ENCODE measurements at regions not wholly inside any gene's neighbourhood (a gene's known extent, or its start where the extent isn't known, plus 50 kb on each side); places are given as distances from the start of the nearest gene placed in this dataset.

DNA sequence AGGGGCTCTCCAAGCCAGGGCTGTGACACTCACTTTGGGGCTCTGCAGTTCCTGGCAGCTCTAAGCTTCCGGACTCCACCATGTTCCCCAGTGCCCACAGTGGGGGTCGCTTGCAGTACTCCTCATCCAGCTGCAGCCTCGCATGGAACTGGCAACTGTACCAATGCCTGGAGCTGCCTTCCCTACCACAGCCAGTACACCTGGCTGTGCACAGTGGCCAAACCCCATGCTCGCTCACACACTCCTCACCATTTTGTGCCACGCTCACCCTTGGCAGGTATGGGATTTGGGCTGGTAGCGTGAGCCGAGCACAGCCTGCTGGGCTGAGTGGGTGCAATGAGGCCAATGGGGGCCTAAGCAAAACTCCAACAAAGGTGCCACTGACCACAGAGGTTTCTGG, 1369.9 kb downstream of the KCNT2 start:
- no peak for TF ChIP-seq POLR2AphosphoS5 (IDR thresholded peaks at IDR 0.05; ENCODE audit: low read depth, low read length)
- TF ChIP-seq TAF1 (IDR thresholded peaks at IDR 0.05; ENCODE audit: borderline replicate concordance, insufficient read depth, low read length): no peak
- TF ChIP-seq FOXP2 (optimal IDR thresholded peaks at IDR 0.05; ENCODE audit: borderline replicate concordance, extremely low read depth, extremely low read length, insufficient read depth): no peak
- TF ChIP-seq, protein P1, sequence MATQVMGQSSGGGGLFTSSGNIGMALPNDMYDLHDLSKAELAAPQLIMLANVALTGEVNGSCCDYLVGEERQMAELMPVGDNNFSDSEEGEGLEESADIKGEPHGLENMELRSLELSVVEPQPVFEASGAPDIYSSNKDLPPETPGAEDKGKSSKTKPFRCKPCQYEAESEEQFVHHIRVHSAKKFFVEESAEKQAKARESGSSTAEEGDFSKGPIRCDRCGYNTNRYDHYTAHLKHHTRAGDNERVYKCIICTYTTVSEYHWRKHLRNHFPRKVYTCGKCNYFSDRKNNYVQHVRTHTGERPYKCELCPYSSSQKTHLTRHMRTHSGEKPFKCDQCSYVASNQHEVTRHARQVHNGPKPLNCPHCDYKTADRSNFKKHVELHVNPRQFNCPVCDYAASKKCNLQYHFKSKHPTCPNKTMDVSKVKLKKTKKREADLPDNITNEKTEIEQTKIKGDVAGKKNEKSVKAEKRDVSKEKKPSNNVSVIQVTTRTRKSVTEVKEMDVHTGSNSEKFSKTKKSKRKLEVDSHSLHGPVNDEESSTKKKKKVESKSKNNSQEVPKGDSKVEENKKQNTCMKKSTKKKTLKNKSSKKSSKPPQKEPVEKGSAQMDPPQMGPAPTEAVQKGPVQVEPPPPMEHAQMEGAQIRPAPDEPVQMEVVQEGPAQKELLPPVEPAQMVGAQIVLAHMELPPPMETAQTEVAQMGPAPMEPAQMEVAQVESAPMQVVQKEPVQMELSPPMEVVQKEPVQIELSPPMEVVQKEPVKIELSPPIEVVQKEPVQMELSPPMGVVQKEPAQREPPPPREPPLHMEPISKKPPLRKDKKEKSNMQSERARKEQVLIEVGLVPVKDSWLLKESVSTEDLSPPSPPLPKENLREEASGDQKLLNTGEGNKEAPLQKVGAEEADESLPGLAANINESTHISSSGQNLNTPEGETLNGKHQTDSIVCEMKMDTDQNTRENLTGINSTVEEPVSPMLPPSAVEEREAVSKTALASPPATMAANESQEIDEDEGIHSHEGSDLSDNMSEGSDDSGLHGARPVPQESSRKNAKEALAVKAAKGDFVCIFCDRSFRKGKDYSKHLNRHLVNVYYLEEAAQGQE (IDR thresholded peaks at IDR 0.05; ENCODE audit: insufficient read depth in 1 of 2, low read depth in 2 of 2, low read length in 2 of 2): no peak
- TF ChIP-seq SIN3A (IDR thresholded peaks at IDR 0.05; ENCODE audit: borderline replicate concordance, insufficient read depth, low read length): no peak

DNA sequence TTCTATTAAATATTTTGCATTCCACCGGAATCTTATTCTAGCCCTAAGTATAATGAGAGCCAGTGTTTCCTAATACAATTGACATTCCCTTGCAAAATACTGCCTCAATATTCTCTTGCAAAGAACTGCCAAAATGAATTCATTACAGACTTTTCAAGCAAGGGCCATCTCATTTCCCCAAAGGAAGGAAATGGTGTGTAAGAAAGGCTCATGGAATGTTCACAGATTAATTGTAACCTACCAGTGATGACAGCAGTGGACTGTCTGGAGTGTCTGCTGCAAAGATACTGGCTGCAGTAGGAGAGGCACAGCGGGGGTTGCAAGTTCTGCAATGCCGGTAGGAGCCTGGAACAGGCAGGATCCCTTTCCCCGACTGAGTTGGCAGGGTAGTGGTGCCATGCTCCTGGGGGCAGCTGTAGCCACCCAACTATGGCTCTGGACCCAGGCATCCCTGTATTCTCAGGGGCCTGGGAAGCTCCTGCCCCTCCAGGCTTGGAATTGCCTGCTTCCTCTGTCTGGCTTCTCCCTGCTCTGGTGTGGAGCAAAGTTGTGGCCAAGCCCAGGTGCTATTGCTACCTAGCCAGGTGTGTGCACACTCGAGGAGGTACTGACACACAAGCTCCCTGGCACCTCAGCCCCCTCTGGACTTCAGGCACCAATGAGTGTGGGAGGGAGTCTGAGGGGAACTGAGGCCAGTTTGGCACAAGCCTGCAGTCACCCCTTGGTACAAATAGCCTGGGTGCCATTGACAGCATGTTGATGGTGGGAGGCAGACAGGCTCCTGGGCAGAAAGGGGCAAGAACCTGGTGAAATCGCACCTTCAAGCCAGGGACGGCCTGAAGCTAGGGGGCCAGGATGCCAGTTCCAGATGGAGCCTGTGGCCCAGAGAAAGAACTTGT, 1371.0 kb downstream of the KCNT2 start:
- TF ChIP-seq SIN3A (IDR thresholded peaks at IDR 0.05; ENCODE audit: borderline replicate concordance, insufficient read depth, low read length) (no peak), TAF1 (IDR thresholded peaks at IDR 0.05; ENCODE audit: borderline replicate concordance, insufficient read depth, low read length) (no peak), POLR2AphosphoS5 (IDR thresholded peaks at IDR 0.05; ENCODE audit: low read depth, low read length) (no peak), FOXP2 (optimal IDR thresholded peaks at IDR 0.05; ENCODE audit: borderline replicate concordance, extremely low read depth, extremely low read length, insufficient read depth) (no peak)
- TF ChIP-seq, protein P1 (IDR thresholded peaks at IDR 0.05; ENCODE audit: insufficient read depth in 1 of 2, low read depth in 2 of 2, low read length in 2 of 2): no peak

DNA sequence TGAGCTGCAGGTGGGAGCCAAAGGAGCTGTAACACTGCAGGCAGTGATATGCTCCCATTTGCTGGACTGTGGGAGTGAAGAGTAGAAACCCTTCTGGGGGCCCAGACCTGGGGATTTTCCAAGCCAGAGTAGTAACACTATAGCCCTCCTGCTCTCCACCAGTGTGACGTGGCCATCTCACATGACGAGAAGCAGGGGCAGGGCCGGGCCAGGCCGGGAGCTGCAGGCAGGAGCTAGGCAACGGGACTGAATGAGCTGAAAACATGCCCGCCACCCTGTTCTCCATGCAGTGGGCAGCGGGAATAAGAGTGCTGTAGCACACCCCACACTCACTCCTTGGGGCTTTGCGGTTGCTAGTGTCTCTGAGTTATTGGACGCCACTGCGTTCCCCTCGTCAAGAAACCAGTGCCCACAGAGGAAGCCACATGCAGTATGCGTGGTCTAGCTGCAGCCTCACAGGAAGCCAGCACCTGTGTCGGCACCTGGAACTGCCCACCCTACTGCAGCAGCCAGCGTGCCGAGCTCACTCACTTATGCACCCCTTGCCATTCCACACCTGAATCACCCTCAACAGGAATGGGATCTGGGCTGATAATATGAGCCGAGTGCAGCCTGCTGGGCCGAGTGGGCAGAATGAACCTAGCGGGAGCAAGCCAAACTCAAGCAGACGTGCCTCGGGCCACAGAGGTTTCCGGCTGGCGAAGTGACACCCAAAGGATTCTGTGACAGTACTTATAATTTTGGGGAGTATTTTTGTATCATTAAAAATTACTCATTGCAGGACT, 1389.6 kb downstream of the KCNT2 start:
- no peak for TF ChIP-seq FOXP2 (optimal IDR thresholded peaks at IDR 0.05; ENCODE audit: borderline replicate concordance, extremely low read depth, extremely low read length, insufficient read depth)

DNA sequence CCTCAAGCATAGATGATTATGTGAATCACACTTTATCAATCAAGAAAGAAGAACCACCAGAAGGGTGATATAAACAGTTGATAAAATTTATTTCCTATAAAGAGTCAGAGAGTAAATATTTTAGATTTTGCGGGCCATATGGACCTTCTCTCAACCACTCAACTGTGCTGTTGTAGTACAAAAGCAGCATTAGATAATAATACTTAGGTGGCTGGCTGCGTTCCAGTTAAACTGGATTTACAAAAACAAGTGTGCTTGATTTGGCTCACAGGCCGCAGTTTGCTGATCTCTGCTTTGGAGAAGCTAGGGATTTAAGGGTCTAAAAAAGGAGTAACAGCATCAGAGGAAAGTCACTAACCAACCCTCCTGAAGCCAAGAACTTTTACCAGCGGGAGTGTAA, 1406.0 kb downstream of the KCNT2 start:
- no peak for TF ChIP-seq POLR2AphosphoS5 (IDR thresholded peaks at IDR 0.05; ENCODE audit: low read depth, low read length)

DNA sequence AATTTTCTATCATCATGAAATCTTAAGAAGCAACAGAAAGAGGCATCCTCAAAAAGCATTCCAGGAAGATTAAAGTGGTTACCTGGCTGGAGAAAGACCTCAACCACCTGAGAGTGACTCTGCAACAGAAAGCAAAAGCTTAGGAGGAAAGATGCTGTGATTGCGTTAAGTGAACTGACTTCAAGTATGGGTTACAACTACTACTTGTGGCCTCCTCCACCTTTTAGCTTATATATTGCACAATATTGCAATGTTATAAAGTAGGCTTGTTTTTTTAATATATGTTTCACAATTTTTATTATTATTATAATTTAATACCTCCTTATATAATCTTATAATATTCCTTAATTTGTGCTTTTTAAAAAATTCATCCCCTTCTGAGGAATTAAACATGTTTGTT, 1407.5 kb downstream of the KCNT2 start:
- TF ChIP-seq POLR2AphosphoS5 (IDR thresholded peaks at IDR 0.05; ENCODE audit: low read depth, low read length) (no peak), TAF1 (IDR thresholded peaks at IDR 0.05; ENCODE audit: borderline replicate concordance, insufficient read depth, low read length) (no peak), SIN3A (IDR thresholded peaks at IDR 0.05; ENCODE audit: borderline replicate concordance, insufficient read depth, low read length) (no peak), FOXP2 (optimal IDR thresholded peaks at IDR 0.05; ENCODE audit: borderline replicate concordance, extremely low read depth, extremely low read length, insufficient read depth) (no peak)
- TF ChIP-seq, protein P1 (IDR thresholded peaks at IDR 0.05; ENCODE audit: insufficient read depth in 1 of 2, low read depth in 2 of 2, low read length in 2 of 2): no peak

DNA sequence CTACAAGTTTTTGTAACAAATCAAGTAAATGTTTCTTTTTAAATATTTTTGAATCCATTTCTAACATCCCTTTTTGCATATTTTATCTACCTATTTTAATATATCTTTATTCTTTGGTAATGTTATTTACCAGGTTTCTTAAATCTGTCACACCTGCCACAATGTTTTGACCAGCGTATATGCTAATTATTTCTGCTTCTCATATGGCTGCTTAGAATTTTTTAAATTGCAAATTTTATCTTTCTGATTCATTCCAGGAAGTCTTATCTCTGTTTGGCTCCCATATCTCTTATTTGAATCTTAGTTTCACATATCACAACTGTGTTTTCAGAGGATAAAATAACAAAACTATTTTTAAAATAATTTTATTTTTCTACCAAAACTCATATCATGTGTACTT, 1411.1 kb downstream of the KCNT2 start:
- TF ChIP-seq FOXP2 (optimal IDR thresholded peaks at IDR 0.05; ENCODE audit: borderline replicate concordance, extremely low read depth, extremely low read length, insufficient read depth) (no peak), TAF1 (IDR thresholded peaks at IDR 0.05; ENCODE audit: borderline replicate concordance, insufficient read depth, low read length) (no peak), SIN3A (IDR thresholded peaks at IDR 0.05; ENCODE audit: borderline replicate concordance, insufficient read depth, low read length) (no peak), POLR2AphosphoS5 (IDR thresholded peaks at IDR 0.05; ENCODE audit: low read depth, low read length) (no peak)
- TF ChIP-seq, protein P1 (IDR thresholded peaks at IDR 0.05; ENCODE audit: insufficient read depth in 1 of 2, low read depth in 2 of 2, low read length in 2 of 2): no peak
